ENCODE measurements at regions not wholly inside any gene's neighbourhood (a gene's known extent, or its start where the extent isn't known, plus 50 kb on each side); places are given as distances from the start of the nearest gene placed in this dataset.

DNA sequence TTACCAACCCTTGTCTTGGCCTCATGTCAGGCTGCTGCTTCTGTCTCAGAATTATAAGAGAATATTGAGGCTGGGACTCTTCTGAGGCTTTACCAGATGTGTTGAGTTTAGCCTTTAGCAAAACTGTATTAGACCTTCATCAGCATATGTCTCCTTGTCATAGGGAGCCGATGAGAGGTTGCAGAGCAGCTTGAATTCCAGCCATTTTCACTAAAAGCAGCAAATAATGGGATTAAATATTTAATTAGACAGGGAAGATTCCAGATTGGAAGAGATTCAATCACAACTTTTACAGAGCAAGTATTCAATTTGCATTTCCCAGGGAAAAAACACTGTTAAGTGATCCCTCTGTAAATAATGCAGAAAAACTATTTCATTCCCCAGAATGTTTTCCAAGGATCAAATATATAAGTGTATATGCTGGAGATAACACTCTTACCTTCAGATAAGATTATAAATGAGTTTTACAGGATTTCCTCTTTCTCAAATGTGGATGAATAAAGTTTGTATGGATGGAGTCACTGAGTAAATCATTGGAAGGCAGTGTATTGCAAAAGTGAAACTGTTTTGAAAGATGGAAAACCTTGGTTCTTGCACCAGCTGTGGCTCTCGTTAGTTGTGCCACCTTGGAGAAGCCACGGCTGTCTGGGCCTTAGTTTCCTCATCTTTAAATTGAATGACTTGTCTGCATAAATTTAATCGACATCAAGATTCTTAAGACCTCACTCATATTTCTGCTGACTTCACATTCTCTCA lies 466.4 kb upstream of the SGO1 start:
- DNase-seq (ENCODE audit: low read depth in 1 of 2, low spot score in 1 of 2): no peak
- no peaks in the 10 kb centered on the region for H3K4me1 ChIP-seq
- POLR2A ChIA-PET: no interaction called here
- ATAC-seq: no peak
- no peaks in the 10 kb centered on the region for H3K9me3 ChIP-seq
- no peak overlapping the region for H3K27ac ChIP-seq
- FAIRE-seq: no peak
- H3K4me2 ChIP-seq: no peak overlapping the region
- no peak for TF ChIP-seq JUNB (IDR thresholded peaks at IDR 0.05)
- TF ChIP-seq KDM1A (IDR thresholded peaks at IDR 0.05; ENCODE audit: low read depth): no peak
- TF ChIP-seq TP53 (CRISPR knock-in tag; IDR thresholded peaks at IDR 0.05): no peak
- TF ChIP-seq MAFK (IDR thresholded peaks at IDR 0.05; ENCODE audit: partially characterized antibody): peak; percentile 25
- TF ChIP-seq HOXA7 (CRISPR knock-in tag; IDR thresholded peaks at IDR 0.05): no peak
- H3K4me3 ChIP-seq: no peak overlapping the region
- CTCF ChIA-PET: no interaction called here
- WGBS (ENCODE audit: missing lambda C conversion rate): 7% methylated on average over 4 of the region's 4 CpGs

DNA sequence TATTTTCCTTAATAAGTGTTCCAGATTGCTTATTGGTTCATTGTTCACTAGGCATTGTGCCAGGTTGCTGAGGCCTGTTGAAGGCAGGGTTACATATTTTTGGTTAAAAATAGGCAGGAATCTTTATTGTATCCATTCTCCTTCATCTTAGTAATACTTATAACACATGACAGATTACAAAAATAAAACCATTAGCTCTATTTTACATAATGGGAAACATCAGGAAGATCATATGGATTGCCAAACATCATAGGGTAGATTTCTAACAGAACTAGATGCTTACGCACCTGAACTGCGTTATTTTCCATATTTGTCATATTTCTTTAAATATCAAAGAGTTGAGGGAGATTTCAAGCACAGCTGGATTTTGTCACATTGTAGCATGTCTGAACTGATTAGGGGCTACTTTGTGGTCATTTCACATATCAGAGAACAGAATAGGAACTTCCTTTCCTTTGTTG lies 462.9 kb upstream of the SGO1 start:
- ChIA-PET POLR2A (no interaction called here), CTCF (no interaction called here)
- DNase-seq (ENCODE audit: low read depth in 1 of 2, low spot score in 1 of 2) (no peak), FAIRE-seq (no peak), ATAC-seq (no peak)
- no peaks in the 10 kb centered on the region for H3K4me1 ChIP-seq
- H3K4me3 ChIP-seq: no peak overlapping the region
- WGBS (ENCODE audit: missing lambda C conversion rate): 64% methylated on average over 2 of the region's 2 CpGs
- H3K4me2 ChIP-seq: no peak overlapping the region
- TF ChIP-seq HOXB13 (CRISPR knock-in tag; IDR thresholded peaks at IDR 0.05; ENCODE audit: low read depth): no peak
- TF ChIP-seq HDAC2 (IDR thresholded peaks at IDR 0.05): no peak
- no peak for TF ChIP-seq SMC3 (IDR thresholded peaks at IDR 0.05)
- TF ChIP-seq, protein P1, sequence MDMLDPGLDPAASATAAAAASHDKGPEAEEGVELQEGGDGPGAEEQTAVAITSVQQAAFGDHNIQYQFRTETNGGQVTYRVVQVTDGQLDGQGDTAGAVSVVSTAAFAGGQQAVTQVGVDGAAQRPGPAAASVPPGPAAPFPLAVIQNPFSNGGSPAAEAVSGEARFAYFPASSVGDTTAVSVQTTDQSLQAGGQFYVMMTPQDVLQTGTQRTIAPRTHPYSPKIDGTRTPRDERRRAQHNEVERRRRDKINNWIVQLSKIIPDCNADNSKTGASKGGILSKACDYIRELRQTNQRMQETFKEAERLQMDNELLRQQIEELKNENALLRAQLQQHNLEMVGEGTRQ (IDR thresholded peaks at IDR 0.05): no peak
- TF ChIP-seq HEYL (CRISPR knock-in tag; IDR thresholded peaks at IDR 0.05): no peak
- no peak for TF ChIP-seq FOXS1 (CRISPR knock-in tag; IDR thresholded peaks at IDR 0.05)
- H3K9me3 ChIP-seq: no peaks in the 10 kb centered on the region
- no peak overlapping the region for H3K27ac ChIP-seq

DNA sequence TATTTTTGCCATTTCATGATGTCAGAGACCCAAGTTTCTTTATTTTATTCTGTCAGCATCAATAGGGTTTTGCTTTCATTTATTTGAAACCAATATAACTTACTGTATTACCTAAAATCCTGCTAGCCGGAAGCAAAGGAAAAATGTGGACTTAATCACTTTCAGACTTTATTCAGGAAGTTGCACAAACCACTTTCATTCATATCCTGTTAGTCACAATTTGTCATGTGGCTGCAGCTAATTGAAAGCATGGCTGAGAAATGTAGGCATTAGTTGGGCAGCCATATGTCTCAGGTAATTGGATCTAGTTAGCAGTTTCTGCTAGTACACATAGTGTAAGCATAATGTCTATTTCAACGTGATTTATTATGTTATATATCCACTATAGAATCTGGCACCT lies 462.3 kb upstream of the SGO1 start:
- WGBS (ENCODE audit: missing lambda C conversion rate): 2% methylated on average over 2 of the region's 2 CpGs
- Histone ChIP-seq H3K4me2 (no peak overlapping the region), H3K9me3 (no peaks in the 10 kb centered on the region), H3K4me3 (no peak overlapping the region), H3K27ac (no peak overlapping the region), H3K4me1 (no peaks in the 10 kb centered on the region)
- no peak for ATAC-seq
- TF ChIP-seq NFE2L2 (conservative IDR thresholded peaks at IDR 0.05; ENCODE audit: low read length): no peak
- no peak for TF ChIP-seq FOSL2 (IDR thresholded peaks at IDR 0.05)
- TF ChIP-seq FOSL2 (CRISPR knock-in tag; IDR thresholded peaks at IDR 0.05): 0 out of 2 replicates have a peak, but pooled peaks have one; percentile 8
- TF ChIP-seq HOXB13 (CRISPR knock-in tag; IDR thresholded peaks at IDR 0.05; ENCODE audit: low read depth): no peak
- TF ChIP-seq FOXS1 (CRISPR knock-in tag; IDR thresholded peaks at IDR 0.05): no peak
- POLR2A ChIA-PET: no interaction called here
- DNase-seq (ENCODE audit: low read depth in 1 of 2, low spot score in 1 of 2): peak in 1 of 2 experiments; percentile 1
- CTCF ChIA-PET: no interaction called here
- FAIRE-seq: no peak

DNA sequence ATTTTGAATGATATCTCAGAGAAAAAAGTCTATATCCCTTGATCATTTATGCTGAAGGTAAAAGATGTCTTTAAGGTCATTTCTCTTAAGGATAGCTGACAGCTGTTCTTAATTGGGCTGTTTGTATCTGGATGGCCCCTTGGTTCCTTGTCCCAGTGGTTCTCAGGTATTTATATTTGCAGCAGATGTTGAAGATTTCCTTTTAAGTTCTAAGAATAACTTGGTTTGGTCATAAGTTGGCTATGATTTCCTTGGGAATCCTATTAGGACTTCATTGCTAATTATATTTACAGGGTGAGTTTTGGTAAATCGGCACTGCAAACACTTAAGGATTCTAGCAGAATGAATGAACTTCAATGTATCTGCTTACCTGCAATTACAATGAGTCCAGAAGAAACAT lies 460.4 kb upstream of the SGO1 start:
- DNase-seq (ENCODE audit: low read depth in 1 of 2, low spot score in 1 of 2) (no peak), FAIRE-seq (no peak), ATAC-seq (no peak)
- Histone ChIP-seq H3K9me3 (no peaks in the 10 kb centered on the region), H3K4me1 (no peaks in the 10 kb centered on the region), H3K27ac (no peak overlapping the region), H3K4me3 (no peak overlapping the region), H3K4me2 (no peak overlapping the region)
- 43% methylated on average over 1 of the region's 1 CpG for WGBS (ENCODE audit: missing lambda C conversion rate)
- POLR2A ChIA-PET: no interaction called here
- CTCF ChIA-PET: no interaction called here
- TF ChIP-seq FOSB (CRISPR knock-in tag; IDR thresholded peaks at IDR 0.05) (no peak), NFE2L2 (conservative IDR thresholded peaks at IDR 0.05; ENCODE audit: low read length) (no peak), RCOR1 (IDR thresholded peaks at IDR 0.05; ENCODE audit: low read depth, low read length) (no peak), HOXB13 (CRISPR knock-in tag; IDR thresholded peaks at IDR 0.05; ENCODE audit: low read depth) (no peak), BHLHE40 (IDR thresholded peaks at IDR 0.05; ENCODE audit: low read depth, low read length) (no peak), EP300 (IDR thresholded peaks at IDR 0.05) (no peak), RARB (CRISPR knock-in tag; IDR thresholded peaks at IDR 0.05) (no peak), ESRRA (IDR thresholded peaks at IDR 0.05; ENCODE audit: borderline replicate concordance, low read length) (no peak), JUNB (IDR thresholded peaks at IDR 0.05) (no peak), JUN (IDR thresholded peaks at IDR 0.05) (no peak), CHD4 (IDR thresholded peaks at IDR 0.05; ENCODE audit: borderline replicate concordance) (no peak), EHF (CRISPR knock-in tag; IDR thresholded peaks at IDR 0.05) (no peak), NR3C1 (IDR thresholded peaks at IDR 0.05) (no peak)
- TF ChIP-seq, protein P2, sequence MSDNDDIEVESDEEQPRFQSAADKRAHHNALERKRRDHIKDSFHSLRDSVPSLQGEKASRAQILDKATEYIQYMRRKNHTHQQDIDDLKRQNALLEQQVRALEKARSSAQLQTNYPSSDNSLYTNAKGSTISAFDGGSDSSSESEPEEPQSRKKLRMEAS (IDR thresholded peaks at IDR 0.05): no peak
- TF ChIP-seq, protein P3, sequence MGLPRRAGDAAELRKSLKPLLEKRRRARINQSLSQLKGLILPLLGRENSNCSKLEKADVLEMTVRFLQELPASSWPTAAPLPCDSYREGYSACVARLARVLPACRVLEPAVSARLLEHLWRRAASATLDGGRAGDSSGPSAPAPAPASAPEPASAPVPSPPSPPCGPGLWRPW (IDR thresholded peaks at IDR 0.05): no peak
- TF ChIP-seq, protein P4, sequence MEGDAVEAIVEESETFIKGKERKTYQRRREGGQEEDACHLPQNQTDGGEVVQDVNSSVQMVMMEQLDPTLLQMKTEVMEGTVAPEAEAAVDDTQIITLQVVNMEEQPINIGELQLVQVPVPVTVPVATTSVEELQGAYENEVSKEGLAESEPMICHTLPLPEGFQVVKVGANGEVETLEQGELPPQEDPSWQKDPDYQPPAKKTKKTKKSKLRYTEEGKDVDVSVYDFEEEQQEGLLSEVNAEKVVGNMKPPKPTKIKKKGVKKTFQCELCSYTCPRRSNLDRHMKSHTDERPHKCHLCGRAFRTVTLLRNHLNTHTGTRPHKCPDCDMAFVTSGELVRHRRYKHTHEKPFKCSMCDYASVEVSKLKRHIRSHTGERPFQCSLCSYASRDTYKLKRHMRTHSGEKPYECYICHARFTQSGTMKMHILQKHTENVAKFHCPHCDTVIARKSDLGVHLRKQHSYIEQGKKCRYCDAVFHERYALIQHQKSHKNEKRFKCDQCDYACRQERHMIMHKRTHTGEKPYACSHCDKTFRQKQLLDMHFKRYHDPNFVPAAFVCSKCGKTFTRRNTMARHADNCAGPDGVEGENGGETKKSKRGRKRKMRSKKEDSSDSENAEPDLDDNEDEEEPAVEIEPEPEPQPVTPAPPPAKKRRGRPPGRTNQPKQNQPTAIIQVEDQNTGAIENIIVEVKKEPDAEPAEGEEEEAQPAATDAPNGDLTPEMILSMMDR (IDR thresholded peaks at IDR 0.05): no peak
- TF ChIP-seq, protein P5, sequence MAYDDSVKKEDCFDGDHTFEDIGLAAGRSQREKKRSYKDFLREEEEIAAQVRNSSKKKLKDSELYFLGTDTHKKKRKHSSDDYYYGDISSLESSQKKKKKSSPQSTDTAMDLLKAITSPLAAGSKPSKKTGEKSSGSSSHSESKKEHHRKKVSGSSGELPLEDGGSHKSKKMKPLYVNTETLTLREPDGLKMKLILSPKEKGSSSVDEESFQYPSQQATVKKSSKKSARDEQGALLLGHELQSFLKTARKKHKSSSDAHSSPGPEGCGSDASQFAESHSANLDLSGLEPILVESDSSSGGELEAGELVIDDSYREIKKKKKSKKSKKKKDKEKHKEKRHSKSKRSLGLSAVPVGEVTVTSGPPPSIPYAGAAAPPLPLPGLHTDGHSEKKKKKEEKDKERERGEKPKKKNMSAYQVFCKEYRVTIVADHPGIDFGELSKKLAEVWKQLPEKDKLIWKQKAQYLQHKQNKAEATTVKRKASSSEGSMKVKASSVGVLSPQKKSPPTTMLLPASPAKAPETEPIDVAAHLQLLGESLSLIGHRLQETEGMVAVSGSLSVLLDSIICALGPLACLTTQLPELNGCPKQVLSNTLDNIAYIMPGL (CRISPR knock-in tag; IDR thresholded peaks at IDR 0.05; ENCODE audit: borderline replicate concordance): no peak

All from A549 (cell line).